VCaP (cell line): ENCODE measurements at regions not wholly inside any gene's neighbourhood (a gene's known extent, or its start where the extent isn't known, plus 50 kb on each side); places are given as distances from the start of the nearest gene placed in this dataset.

Experiments
- H3K27ac ChIP-seq: fragments of 450-650 bp; 2 replicates; pipeline ENCODE4 v1.5.1; 2017
- TF ChIP-seq, protein P1 (sequence below): fragments of 450-650 bp; conservative IDR thresholded peaks from 2 replicates; pipeline ENCODE4 v1.5.1; 2017; ENCODE audit warnings: mild to moderate bottlenecking, moderate library complexity

DNA sequence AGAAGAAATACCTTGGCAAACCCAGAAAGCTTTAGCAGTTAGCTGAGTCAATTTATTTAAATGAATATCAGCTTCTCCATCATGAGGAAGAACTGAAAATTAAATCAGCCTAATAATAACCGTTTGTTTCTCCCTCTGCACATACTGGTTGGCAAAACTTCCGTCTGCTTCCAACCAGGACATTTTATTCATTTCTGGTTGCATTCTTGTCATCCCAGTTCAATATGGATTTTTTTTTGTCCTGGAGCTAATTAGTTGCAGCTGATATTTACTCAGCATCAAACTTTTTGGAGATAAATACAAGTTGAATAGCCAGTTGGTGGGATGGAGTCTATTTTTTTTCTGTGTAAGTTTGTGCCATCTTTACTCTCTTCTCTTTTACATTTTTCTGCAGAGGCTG, 126.5 kb upstream of the GDNF start:
- no peak overlapping the region for H3K27ac ChIP-seq
- TF ChIP-seq, protein P1, sequence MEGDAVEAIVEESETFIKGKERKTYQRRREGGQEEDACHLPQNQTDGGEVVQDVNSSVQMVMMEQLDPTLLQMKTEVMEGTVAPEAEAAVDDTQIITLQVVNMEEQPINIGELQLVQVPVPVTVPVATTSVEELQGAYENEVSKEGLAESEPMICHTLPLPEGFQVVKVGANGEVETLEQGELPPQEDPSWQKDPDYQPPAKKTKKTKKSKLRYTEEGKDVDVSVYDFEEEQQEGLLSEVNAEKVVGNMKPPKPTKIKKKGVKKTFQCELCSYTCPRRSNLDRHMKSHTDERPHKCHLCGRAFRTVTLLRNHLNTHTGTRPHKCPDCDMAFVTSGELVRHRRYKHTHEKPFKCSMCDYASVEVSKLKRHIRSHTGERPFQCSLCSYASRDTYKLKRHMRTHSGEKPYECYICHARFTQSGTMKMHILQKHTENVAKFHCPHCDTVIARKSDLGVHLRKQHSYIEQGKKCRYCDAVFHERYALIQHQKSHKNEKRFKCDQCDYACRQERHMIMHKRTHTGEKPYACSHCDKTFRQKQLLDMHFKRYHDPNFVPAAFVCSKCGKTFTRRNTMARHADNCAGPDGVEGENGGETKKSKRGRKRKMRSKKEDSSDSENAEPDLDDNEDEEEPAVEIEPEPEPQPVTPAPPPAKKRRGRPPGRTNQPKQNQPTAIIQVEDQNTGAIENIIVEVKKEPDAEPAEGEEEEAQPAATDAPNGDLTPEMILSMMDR: no peak

DNA sequence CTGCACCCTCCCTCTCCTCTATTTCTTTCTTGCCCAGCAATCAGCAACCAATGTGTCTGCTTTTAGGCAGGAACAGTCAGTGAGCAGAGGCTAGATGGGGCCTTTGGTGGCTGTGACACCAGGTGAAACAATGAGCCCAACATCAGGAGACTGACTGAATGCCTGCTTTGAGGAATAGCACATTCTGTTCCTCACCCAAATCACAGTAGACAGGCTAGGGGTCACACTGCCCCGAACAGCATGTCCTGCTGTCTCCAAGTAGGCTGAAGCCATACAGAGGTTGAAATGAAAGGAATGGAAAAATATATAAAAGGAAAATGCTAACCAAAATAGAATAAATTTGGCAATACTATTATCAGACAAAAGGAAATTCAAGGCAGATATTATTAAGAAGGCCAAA, 122.5 kb upstream of the GDNF start:
- TF ChIP-seq, protein P1: no peak
- no peak overlapping the region for H3K27ac ChIP-seq

DNA sequence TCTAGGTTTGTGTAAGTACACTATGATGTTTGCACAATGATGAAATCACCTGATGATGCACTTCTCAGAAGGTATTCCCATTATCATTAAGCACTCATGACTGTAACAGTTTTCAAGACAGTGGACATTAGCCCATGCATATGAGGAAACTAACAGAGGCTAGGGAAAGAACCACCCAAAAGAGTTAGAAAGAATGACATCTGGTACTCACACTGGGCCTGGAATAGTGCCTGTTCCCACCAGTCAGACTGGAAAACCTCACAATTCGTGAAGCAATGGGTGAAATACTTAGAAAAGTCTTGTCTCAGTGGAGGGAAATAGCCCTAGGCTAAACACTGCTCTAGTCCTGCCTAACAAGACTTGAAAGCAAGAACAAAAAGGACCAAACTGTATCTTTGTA, 117.4 kb upstream of the GDNF start:
- H3K27ac ChIP-seq: no peak overlapping the region
- TF ChIP-seq, protein P1: no peak

DNA sequence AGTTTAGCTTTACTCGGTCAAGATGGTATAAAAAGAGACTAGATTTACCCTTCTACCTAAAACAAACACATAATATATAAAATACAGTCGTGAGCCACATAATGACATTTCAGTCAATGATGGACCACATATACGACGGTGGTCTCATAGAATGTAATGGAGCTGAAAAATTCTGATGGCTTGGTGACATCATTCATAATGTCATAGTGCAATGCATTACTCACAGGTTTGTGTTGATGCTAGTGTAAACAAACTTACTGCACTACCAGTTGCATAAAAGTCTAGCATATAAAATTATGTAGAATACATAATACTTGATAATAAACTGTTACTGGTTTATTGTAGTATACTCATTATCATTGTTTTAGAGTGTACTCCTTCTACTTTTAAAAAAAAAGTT, 115.9 kb upstream of the GDNF start:
- H3K27ac ChIP-seq: no peak overlapping the region
- TF ChIP-seq, protein P1: no peak

DNA sequence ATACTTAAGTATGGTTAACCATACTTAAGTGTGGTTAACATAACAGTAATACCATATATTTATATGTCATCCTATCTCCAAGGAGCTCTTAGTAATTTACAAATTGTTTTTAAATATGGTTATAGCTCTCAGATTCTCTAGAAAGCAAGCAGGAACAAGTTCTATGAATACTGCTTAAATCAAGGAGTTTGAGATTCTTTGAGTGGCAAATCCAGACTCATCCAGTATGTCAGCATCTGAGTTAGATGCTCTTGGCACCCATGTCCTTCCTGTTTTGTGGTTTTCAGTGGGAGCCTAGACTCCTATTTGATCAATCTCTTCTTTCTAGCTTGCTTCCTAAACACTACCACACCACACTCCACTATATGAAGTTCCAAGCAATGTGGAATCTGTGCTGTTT, 114.7 kb upstream of the GDNF start:
- TF ChIP-seq, protein P1: no peak

DNA sequence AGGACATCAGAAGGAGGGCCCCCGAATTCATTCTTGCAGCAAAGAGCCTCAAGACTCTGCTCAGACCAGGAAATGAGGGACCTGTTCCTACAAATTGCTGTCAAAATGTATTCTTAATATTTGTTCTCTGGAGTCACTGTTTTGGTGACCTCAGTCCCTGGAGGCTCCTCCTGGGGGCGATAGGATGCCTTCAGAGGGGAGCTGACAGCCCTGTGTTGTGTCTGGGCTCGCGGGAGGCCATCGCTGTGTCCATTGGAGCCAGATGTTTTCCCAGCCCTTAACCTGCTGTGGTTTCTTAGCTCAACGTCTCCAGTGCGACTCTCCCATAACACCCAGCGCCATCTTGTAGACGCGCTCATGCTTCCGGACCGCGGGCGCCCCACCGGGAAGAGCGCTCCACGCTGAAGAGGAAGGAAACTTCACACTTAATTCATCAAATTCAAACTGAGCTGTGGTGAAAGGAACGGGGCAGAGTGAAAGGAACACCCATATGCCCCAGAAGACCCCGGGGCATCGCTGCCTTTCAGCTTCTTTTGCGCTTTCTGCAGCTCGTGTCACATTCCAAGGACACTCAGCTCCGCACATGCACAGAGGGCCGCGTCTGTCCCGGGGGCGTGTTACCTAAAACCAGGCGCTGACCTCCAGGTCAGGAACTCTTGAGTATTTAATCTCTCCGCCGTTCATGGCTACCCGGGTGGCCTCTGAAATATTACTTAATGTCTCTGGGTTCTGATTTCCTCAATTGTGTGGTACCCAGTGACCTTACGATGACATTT, 112.3 kb upstream of the GDNF start:
- TF ChIP-seq, protein P1: no peak
- no peak overlapping the region for H3K27ac ChIP-seq

More for the DNA sequence above, 114.7 kb upstream of the GDNF start:
- no peak overlapping the region for H3K27ac ChIP-seq

DNA sequence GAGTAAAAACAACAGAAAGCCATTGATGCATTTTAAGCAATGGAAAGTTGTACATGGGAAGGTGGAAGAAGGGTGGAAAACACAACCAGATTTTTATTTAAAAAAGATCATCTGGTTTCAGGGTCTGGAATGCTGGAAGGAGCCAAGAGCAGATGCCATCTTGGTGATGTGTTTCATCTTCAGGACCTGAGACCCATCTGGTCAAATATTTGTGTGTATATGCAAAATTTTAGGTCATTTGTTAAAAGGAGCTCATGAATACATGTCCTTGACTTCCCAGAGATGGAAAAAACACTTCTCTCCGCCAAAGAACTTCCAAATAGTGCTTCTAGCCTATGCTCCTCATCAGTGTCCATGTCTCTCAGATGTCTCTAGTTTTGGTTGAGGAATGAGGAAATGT, 110.6 kb upstream of the GDNF start:
- TF ChIP-seq, protein P1: no peak
- no peak overlapping the region for H3K27ac ChIP-seq
